GM19463 (cell line): ENCODE measurements at regions not wholly inside any gene's neighbourhood (a gene's known extent, or its start where the extent isn't known, plus 50 kb on each side); places are given as distances from the start of the nearest gene placed in this dataset.
"Not testable (repeated sequence)": the region's sequence is repeated elsewhere in the genome, so short reads cannot be mapped to it uniquely, and the experiment has no call there.

ENCODE experiments used
- ATAC-seq: cut with Tn5 transposase; IDR thresholded peaks from one replicate; pipeline ENCODE4 v1.9.1; 2021; ENCODE audit warnings: mild to moderate bottlenecking, moderate library complexity; ENCODE audit not compliant: unreplicated experiment

DNA sequence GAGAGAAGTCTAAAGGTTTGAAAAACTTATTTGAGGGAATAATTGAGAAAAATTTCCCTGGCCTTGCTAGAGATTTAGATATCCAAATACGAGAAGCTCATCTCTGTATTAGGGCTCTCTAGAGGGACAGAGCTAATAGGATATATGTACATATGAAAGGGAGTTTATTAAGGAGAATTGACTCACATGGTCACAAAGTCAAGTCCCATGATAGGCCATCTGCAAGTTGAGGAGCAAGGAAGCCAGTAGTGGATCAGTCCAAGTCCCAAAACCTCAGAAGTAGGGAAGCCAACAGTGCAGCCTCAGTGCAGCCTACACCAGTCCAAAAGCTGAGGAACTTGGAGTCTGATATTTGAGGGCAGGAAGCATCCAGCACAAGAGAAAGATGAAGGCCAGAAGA, 126.7 kb downstream of the PJA2 start:
- not testable (repeated sequence) for ATAC-seq

DNA sequence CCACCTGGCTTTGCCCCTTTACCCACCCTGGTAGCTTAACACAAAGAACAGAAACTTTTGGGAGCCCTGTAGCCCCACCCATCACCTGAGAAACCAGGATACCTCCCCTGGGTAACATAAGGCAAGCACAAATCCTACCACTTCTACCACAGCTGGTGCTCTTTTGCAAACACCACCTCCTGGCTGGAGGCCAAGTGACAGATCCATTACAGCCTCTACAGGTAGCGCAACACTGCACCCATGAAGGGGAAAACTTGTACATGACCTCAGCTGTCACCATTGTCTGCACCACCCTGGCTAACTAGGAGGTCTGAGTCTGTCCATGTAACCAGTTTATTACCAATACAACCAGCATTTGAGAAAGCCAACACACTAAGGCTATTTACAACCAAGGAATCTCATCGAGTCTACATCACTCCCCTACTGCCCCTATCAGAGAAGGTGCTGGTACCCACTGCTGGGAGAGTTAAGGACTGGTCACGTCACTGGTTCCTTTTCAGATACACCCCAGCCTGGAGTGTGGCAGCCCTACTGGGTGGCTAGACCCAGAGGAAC, 128.6 kb downstream of the PJA2 start:
- no peak for ATAC-seq

DNA sequence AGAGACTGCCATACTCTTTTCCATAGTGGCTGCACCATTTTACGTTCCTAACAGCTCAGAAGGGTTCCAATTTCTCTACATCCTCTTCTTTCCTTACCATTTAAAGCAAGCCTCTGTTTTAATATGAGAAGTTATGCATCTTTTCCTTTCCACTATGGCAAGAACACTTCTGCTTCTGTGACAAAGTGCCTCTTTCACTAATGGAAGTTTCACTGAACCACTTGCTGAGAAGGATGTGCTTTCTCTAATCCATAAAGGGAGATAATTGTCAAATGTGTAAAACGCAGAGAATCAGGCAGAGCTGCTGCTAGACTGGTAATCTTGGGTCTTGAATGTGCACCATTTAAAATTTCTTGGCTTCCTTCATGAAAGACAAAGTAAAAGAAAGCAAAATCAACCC, 131.6 kb downstream of the PJA2 start:
- ATAC-seq: no peak

DNA sequence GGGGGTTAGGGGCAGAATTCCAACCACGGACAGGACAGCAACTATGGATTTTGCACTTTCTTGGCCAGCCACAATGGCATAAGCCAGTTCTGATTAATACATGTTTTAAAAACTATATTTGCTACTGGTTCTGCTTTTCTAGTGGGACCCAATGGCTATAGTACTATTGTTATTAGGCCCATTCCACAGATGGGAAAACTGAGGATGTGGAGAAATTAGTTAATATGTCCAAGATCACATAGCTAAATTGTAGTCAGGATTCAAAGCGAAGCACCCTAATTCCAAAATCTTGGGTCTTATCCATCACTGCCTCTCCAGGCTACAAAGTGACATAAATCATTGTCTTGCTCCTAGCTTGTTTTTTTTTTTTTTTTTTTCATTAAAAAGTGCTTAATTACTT, 133.9 kb downstream of the PJA2 start:
- ATAC-seq: no peak

DNA sequence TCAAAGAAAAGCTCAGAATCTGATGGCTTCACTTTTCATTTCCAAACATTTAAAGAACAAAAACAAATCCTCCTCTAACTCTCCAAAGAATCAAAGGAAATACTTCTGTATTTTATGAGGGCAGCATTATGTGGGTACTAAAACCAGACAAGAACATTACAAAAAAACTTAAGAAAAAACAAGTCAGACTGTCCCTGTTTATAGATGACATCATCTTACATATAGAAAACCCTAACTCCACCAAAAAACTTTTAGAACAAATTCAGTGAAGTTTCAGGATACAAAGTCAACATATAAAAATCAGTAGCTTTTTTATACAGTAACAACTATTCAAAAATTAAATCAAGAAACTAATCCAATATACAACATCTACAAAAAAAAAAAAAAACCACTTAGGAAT, 136.2 kb downstream of the PJA2 start:
- ATAC-seq: no peak

DNA sequence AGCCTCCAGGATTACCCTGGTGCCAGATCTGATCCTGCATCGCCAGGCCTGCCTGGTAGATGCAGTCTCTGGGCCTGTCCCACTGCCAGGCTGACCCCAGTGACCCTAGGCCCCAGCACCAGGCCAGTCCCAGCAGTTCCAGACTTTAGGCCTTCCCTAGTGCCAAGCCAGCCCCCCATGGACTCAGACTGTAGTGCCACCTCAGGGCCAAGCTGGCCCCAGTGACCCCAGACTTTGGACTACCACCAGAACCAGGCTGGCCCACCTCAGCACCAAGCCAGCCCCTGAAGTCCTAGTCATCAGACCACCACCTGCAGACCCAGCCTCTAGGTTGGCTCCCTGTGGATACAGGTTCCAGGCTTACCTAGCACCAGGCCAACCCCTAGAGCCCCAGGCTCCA, 142.5 kb downstream of the PJA2 start:
- ATAC-seq: no peak

DNA sequence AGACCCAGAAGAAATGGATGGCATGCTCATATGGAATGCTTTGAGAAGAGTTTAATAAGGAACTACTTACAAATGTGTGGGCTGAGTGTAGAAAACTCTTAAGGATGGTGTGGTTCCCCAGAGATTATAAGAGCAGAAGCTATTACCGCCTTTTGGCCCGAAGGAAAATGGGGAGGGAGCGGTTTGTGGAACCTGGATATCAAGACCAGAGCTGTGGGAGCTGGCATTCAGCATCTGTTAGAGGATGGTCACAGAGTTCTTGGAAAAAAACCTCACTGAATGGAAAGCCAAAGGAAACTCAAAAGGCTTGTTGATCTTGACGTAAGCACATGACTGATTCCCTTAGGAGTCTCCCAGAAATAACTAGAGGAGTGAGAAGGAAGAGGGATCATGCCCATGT, 151.0 kb downstream of the PJA2 start:
- ATAC-seq: no peak

DNA sequence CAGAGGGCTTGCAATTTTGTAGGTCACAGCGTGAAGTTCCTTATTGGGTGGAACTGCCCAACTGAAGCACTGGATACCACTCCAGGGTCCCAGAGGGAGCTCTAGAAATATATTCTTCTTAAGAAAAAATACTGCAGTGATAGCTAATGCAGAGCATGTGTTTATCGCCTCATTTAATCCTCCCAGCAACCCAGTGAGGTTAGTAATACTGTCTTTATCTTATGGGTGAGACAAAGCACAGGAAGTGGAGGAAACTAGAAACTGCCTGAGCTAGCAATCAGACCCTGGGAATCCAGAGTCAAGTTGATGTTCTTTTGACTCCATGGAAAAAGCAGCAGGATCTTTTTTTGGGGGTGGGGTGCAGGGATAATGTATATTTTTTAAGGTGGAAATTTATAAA, 153.3 kb downstream of the PJA2 start:
- ATAC-seq: no peak

DNA sequence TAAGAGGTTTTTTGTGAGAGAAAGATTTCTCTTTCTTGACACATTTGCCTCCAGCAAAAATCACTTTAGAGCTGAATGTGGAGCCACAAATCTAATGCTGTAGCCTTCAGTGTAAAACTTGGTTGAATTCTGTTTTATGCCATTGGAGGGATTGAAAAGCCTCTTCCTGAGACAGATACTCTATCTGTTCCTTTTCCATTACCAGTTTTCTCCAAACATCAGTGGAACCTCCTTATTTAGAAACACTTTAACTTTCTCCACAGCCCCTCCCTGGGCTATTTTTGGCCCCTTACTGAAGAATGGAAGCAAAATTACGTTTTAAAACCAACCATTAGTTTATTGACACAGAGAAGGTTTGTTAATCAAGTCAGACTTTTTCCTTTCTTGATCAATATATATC, 155.3 kb downstream of the PJA2 start:
- no peak for ATAC-seq

DNA sequence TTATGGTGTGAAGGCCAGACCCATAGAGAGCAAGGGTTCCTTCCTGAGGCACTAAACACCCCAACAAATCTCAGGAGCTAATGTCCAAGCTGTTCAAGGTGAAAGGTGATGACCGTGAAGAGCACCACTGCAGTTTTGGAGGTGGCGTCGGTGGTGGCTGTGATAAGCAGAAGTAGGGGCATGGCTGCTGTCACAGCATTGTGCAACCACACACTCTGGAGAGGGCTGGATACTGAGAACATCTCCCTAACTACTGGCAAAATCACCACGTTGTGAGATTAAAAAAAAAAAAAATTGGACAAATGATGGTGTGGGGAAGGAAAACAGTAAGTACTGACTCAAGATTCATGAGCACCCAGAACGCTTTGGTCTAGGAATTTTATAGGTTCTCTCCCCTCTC, 156.5 kb downstream of the PJA2 start:
- ATAC-seq: no peak

DNA sequence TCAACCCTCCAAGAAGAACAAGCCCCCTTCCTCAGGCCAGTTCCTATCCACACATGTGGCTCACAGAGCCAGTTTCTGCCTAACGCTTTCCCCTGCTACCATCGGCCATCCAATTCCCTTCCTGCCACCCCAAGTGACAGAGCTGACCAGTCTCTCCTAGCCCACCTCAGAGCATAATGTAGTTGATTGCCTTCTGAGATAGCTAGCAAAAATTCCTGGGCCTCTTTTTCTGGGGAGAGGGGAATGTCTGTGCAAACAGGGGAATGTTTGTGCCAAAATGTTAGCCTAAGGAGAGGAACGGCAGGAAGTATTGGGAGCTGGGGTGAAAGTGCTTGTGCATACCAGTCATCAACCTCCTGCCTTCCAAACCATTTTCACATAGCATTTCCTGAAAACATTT, 157.0 kb downstream of the PJA2 start:
- ATAC-seq: no peak

DNA sequence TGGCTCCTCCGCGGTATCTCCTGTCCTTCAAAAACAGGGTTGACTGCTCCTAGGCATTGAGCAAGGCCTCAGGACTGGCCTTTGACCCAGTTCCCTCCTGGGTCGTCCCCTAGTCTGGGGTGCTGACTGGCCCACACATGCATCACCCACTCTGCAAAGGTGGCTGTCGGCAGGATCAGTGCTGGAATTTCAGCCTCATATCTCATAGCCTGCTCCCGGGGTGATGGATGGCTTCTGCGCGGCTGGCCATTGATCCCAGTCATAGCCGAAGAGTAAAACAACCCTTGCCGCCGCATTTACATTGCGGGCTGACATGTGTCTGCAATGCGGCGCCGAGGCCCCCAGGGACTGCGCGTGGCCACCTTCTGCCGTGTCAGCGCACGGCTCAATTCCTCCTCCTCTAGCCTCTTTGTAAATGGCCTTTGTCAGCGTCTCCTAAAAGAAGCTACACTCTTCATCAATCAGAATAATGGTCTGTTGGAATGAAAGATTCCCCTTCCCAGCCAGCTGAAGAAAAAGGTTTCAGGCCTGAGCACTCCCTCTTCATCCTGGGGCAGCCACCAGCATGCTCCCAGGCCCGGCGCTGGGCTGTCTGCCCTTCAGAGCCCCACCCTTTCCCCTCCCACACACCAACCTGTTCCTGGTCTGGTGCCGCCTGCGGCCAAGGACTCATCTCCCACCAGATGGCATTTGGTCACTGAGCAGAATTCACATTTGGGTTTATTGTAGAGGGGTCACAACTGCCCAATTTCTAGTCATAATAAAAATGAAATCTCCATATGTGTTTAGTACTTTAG, 159.0 kb downstream of the PJA2 start:
- ATAC-seq: no peak

DNA sequence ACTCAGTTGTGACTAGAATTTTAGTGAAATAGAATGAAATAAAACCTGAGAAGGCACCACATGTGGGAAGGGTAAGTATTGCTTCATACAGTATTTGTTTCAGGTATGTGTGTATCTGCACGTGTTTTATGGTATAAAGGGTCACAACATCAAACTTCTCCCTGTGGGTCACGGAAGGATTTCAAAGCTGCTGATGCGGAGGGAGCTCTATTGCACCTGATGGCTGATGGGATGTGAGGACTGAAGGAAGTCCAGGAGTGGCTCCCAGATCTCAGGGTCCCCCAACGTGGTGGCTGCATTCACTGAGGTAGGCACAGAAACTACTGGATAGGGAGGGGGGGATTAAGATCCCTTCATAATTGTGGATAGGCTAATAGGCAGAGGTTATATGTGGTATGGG, 159.7 kb downstream of the PJA2 start:
- ATAC-seq: no peak

DNA sequence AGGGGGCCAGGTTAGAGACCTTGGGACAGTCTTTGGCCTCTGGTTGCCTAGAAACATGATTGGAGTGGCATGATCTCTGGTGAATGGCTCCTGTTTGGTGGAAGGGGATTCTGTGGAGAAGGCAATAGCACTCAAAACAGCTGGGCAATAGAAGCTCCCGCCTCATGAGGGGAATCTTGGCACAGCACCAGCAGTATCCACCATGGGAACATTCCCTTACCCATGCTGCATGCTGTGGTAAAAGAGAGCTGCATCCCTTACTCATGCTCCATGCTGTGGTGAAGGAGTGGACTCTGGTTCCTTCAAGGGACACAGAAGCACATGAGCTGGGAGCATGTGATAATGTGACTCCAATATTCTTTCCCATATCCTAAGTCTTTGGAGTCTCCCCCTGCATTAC, 160.6 kb downstream of the PJA2 start:
- no peak for ATAC-seq

DNA sequence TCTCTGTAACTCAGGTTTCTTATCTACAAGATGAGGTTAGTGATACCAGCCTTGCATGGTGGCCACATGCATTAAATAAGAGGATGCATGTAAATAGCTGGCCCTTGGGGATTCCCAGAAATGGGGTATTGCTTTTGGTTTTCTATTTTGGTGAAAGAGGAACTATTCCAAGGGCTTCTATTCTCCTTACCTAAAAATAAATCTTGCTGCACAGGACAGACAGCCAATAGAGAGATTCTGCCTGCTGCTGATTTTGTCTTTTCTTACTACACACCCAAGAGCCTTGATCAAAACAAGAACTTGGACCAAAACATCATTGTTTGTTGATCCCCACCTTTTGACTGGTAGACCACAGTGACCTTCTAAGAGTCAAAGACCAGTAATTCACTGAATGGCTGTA, 161.8 kb downstream of the PJA2 start:
- peak; percentile 76 for ATAC-seq

DNA sequence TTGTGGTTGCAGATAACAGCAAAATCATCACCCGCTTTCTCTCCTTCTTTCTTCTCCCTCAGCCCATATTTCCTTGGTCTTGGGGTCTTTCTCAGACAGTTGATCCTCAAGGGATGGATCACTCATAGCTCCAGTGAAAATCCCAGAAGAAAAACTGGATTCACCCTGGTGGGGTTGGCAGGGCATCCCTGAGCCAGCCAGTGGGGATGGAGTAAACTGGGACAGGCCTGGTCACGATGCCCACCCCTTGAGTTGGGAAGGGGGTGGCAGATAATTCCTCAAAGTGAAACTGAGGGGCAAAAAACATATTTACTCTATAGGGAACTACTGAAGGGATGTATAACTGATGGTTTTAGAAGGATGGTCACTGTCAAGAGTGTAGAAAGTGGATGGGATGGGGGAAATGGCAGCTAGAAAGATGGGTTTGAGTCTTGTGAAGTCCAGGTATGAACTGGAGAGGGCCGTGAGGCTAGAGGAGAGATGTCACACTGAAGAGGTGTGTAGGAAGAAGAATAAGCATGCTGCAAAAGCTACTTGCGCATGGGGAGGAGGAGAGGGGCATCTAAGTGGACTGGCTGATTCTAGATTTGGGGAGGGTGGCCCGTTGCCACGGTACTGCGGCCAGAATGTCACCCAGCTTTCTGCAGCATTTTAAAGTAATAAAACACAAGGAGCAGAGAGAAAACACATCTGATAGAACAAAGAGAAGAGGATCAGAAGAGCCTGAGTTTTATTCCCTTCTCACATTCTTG, 162.8 kb downstream of the PJA2 start:
- ATAC-seq: no peak
